Parathyroid adenoma (tissue), 2 donors: ENCODE measurements at regions not wholly inside any gene's neighbourhood (a gene's known extent, or its start where the extent isn't known, plus 50 kb on each side); places are given as distances from the start of the nearest gene placed in this dataset.

Experiments used
- H2AFZ ChIP-seq: fragments of 300-600 bp; sonication (generic); one replicate; pipeline ENCODE4 v1.7.0; 2017; ENCODE audit warnings: antibody characterized with exemption, mild to moderate bottlenecking
- H3K27ac ChIP-seq: fragments of 300-600 bp; sonication (generic); one replicate; pipeline ENCODE4 v1.7.0; 2017
- H3K27me3 ChIP-seq: fragments of 300-600 bp; sonication (generic); one replicate; pipeline ENCODE4 v1.7.0; 2017; ENCODE audit warnings: low read length; ENCODE audit not compliant: control insufficient read depth, insufficient read depth
- H3K36me3 ChIP-seq: fragments of 300-600 bp; sonication (generic); one replicate; pipeline ENCODE4 v1.7.0; 2017; ENCODE audit warnings: low read length; ENCODE audit not compliant: control insufficient read depth, insufficient read depth
- H3K4me1 ChIP-seq: fragments of 300-600 bp; sonication (generic); one replicate; pipeline ENCODE4 v1.7.0; 2017; ENCODE audit warnings: control low read depth
- H3K4me2 ChIP-seq: fragments of 300-600 bp; sonication (generic); one replicate; pipeline ENCODE4 v1.7.0; 2017; ENCODE audit warnings: low read length
- H3K4me3 ChIP-seq: fragments of 300-600 bp; sonication (generic); one replicate; pipeline ENCODE4 v1.7.0; 2017; ENCODE audit warnings: low read depth, low read length
- H3K79me2 ChIP-seq: fragments of 300-600 bp; sonication (generic); one replicate; pipeline ENCODE4 v1.7.0; 2017; ENCODE audit warnings: control low read depth
- H3K9ac ChIP-seq: fragments of 300-600 bp; sonication (generic); one replicate; pipeline ENCODE4 v1.7.0; 2017; ENCODE audit warnings: mild to moderate bottlenecking
- H3K9me3 ChIP-seq: fragments of 300-600 bp; sonication (generic); one replicate; pipeline ENCODE4 v1.7.0; 2017; ENCODE audit warnings: low read length; ENCODE audit not compliant: control insufficient read depth
- CTCF ChIP-seq: fragments of 300-600 bp; sonication (generic); IDR thresholded peaks from one replicate; pipeline ENCODE4 v1.7.0; 2017; ENCODE audit warnings: antibody characterized with exemption, mild to moderate bottlenecking
- donor health status: primary hyperparathyroidism.

GRCh38 chr6:145086197-145086596 is 649.1 kb downstream of the EPM2A start:
- no peak for TF ChIP-seq CTCF
- H3K27ac ChIP-seq: no peak overlapping the region
- no peaks in the 10 kb centered on the region for H3K36me3 ChIP-seq
- no peak overlapping the region for H2AFZ ChIP-seq
- H3K9me3 ChIP-seq: no peaks in the 10 kb centered on the region
- no peak overlapping the region for H3K9ac ChIP-seq
- no peak overlapping the region for H3K4me2 ChIP-seq
- H3K27me3 ChIP-seq: no peaks in the 10 kb centered on the region
- no peaks in the 10 kb centered on the region for H3K79me2 ChIP-seq
- H3K4me1 ChIP-seq: no peaks in the 10 kb centered on the region
- H3K4me3 ChIP-seq: no peak overlapping the region

DNA sequence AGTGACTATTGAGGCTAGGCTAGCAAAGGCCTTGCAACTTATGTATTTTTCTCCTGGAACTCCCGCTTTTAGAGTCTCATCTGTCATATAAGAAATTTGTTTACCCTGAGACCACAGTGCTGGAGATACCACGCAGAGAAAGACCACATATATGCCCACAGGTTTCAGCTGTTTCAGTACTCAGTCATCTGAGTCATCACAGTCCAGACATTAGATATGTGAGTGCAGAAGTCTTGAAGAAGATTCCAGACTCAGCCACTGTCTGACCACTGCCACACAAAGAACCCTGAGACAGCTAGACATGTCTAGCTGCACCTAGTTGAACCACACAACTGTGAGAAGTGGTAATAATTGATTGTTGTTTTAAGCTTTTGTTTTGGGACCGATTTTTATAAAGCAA is 648.3 kb downstream of the EPM2A start:
- no peaks in the 10 kb centered on the region for H3K79me2 ChIP-seq
- H3K27ac ChIP-seq: no peak overlapping the region
- H3K36me3 ChIP-seq: no peaks in the 10 kb centered on the region
- TF ChIP-seq CTCF: no peak
- no peak overlapping the region for H3K4me2 ChIP-seq
- no peaks in the 10 kb centered on the region for H3K27me3 ChIP-seq
- H3K4me1 ChIP-seq: no peaks in the 10 kb centered on the region
- no peaks in the 10 kb centered on the region for H3K9me3 ChIP-seq
- H3K4me3 ChIP-seq: no peak overlapping the region
- no peak overlapping the region for H3K9ac ChIP-seq
- H2AFZ ChIP-seq: no peak overlapping the region

DNA sequence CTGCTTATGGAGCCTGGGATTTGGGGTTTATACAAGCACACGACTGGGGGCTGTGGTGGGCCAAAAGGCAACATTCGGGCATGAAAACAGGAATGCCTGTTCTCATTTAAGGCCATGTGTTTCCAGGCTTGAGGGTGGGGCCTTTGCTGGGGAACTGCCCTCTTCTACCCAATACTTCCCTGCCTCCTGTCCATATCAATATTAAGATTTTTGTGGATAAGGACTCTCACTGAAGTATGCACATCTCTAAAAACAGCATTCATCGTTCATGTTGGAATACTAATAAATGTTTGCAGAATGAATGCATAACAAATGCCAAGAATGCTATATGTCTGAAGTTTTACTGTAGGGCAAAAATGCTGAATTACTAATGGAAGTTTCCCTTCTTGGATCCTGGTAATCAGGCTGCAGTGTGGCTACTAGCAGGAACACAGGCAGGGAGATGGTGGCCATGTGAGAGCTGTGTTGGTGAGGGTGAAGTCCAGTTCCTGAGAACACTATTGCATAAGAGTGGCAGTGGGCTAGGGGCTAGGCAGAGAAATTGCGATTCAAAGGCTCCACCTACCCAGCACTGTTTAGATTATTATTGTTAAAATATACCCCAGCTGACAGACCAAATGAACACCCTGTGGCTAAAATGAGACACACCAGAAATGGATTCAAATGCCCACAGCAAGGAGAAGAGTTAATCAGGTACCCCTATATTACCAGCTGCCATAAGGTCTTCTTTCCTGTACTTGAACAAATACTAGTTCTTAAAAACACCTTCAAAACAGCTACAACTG is 644.3 kb downstream of the EPM2A start:
- TF ChIP-seq CTCF: no peak
- Histone ChIP-seq H3K9me3 (no peaks in the 10 kb centered on the region), H3K4me3 (no peak overlapping the region), H3K79me2 (no peaks in the 10 kb centered on the region), H3K27ac (no peak overlapping the region), H3K4me1 (no peaks in the 10 kb centered on the region), H3K36me3 (no peaks in the 10 kb centered on the region), H3K4me2 (no peak overlapping the region), H2AFZ (no peak overlapping the region), H3K27me3 (no peaks in the 10 kb centered on the region), H3K9ac (no peak overlapping the region)

DNA sequence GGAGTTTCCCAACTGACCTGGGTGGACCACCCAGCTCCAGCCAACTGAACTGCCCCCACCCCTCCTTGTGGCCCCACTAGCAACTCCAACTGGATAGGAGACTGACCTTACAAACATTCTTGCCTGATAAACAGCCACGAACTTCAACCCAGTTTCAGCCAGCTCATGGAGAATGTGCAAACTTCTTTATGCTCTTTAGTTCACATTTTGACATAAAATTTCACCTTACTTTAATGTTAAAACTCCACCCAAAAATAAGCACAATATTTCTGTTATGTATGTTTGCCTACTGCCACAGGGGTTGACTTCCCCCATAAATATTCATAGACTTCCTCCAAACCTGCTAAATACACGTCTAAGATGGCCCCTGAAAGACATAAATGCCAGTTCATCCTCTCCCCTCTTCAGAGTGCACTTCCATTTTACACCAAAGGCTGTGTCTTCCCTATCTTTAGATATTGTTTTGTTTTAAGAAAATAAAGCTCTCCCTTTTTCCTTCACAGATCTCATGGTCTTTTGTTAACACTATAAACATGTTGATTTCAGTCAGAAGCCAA is 643.7 kb downstream of the EPM2A start:
- Histone ChIP-seq H3K9me3 (no peaks in the 10 kb centered on the region), H3K27ac (no peak overlapping the region), H3K36me3 (no peaks in the 10 kb centered on the region)

More for the DNA sequence above, 643.7 kb downstream of the EPM2A start:
- H3K4me3 ChIP-seq: no peak overlapping the region
- no peak overlapping the region for H2AFZ ChIP-seq
- no peaks in the 10 kb centered on the region for H3K79me2 ChIP-seq
- no peaks in the 10 kb centered on the region for H3K27me3 ChIP-seq
- no peak overlapping the region for H3K9ac ChIP-seq
- TF ChIP-seq CTCF: no peak
- no peak overlapping the region for H3K4me2 ChIP-seq
- H3K4me1 ChIP-seq: no peaks in the 10 kb centered on the region
